SK-N-SH (cell line): ENCODE measurements at regions not wholly inside any gene's neighbourhood (a gene's known extent, or its start where the extent isn't known, plus 50 kb on each side); places are given as distances from the start of the nearest gene placed in this dataset.

Source experiments
- CHD2 ChIP-seq: fragments of 150-350 bp; IDR thresholded peaks from 2 replicates; pipeline ENCODE4 v1.6.1; 2018; ENCODE audit warnings: low read length; ENCODE audit not compliant: partially characterized antibody
- CTCF ChIP-seq: fragments of 200-600 bp; sonication (generic); IDR thresholded peaks from 2 replicates; pipeline ENCODE4 v1.6.1; 2017; ENCODE audit warnings: antibody characterized with exemption, mild to moderate bottlenecking, moderate library complexity
- ELF1 ChIP-seq: IDR thresholded peaks from 2 replicates; pipeline ENCODE4 v1.4.0; 2012
- EP300 ChIP-seq, 2 experiments: IDR thresholded peaks; 2 replicates each; pipeline versions ENCODE4 v1.4.0 to v1.6.1; 2012; ENCODE audit warnings: borderline replicate concordance in 1 of 2, low read depth in 1 of 2, low read length in 1 of 2
- EZH2phosphoT487 ChIP-seq: fragments of 200-600 bp; sonication (generic); IDR thresholded peaks from 2 replicates; pipeline ENCODE4 v1.6.1; 2017; ENCODE audit warnings: low read depth, mixed run types, mild to moderate bottlenecking, antibody characterized with exemption, moderate library complexity, borderline replicate concordance
- IRF3 ChIP-seq: fragments of 150-350 bp; IDR thresholded peaks from 2 replicates; pipeline ENCODE4 v1.6.1; 2016; ENCODE audit warnings: mild to moderate bottlenecking, low read depth, low read length
- NFIC ChIP-seq: IDR thresholded peaks from 2 replicates; pipeline ENCODE4 v1.4.0; 2012; ENCODE audit warnings: borderline replicate concordance
- POLR2AphosphoS5 ChIP-seq: IDR thresholded peaks from 2 replicates; pipeline ENCODE4 v1.6.1; 2012; ENCODE audit warnings: low read depth, low read length
- RAD21 ChIP-seq: IDR thresholded peaks from 2 replicates; pipeline ENCODE4 v1.6.1; 2012; ENCODE audit warnings: mild to moderate bottlenecking, low read length
- REST ChIP-seq: IDR thresholded peaks from 2 replicates; pipeline ENCODE4 v1.6.1; 2012; ENCODE audit warnings: mild to moderate bottlenecking, low read depth, low read length, moderate library complexity
- USF2 ChIP-seq: fragments of 150-350 bp; IDR thresholded peaks from 2 replicates; pipeline ENCODE4 v1.6.1; 2017; ENCODE audit warnings: antibody characterized with exemption, low read length, low read depth, borderline replicate concordance

- no peak for TF ChIP-seq CTCF
- no peak for TF ChIP-seq ELF1
- no peak for TF ChIP-seq EP300 (IDR thresholded peaks at IDR 0.05; ENCODE audit: borderline replicate concordance in 1 of 2, low read depth in 1 of 2, low read length in 1 of 2)
- no peak for TF ChIP-seq REST
- no peak for TF ChIP-seq CHD2
- TF ChIP-seq USF2 = no peak
- no peak for TF ChIP-seq RAD21
- TF ChIP-seq IRF3 = no peak
- no peak for TF ChIP-seq POLR2AphosphoS5
- no peak for TF ChIP-seq EZH2phosphoT487
- no peak for TF ChIP-seq NFIC
These were observed 1126.8 kb downstream of the CDH11 start for GRCh38 chr16:63995025-63995424.
